ENCODE measurements at regions not wholly inside any gene's neighbourhood (a gene's known extent, or its start where the extent isn't known, plus 50 kb on each side); places are given as distances from the start of the nearest gene placed in this dataset.
A peak's percentile ranks its signal among the peaks of the same experiment; 100 is the strongest.

DNA sequence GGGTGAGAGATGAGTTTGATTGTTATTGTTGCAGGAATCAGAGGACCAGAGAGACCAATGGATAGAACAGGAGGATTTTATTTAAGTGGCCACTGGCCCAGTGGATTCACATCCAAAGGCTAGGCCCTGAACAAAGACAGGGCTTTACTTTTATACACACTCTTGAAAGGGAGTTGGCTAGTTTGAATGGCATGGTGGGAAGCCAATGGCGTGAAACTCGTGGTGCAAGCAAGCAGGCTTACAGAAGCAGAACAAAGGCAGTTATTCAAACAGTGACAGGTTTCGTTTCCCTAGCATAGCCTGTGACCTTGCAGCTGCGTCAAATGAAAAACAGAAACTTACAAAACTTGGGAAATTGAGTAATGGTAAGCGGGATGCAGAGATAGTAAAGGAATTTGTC is 110.2 kb upstream of the PRDX4 start:
- H3K4me1 ChIP-seq (replicated peaks in 1 of 2), result no peaks in the 10 kb centered on the region
- no peak overlapping the region for H3K4me3 ChIP-seq
- in situ Hi-C loops (cut with MboI; ENCODE audit: low pct_unique_long_range_greater_than_20kb in 2 of 9, low sequenced_read_pairs in 9 of 9, unreplicated experiment in 9 of 9), result no loop called here
- no peak for ATAC-seq (replicated peaks in 6 of 8)
- no peak overlapping the region for H3K27ac ChIP-seq
- WGBS, 10 experiments, result 13 to 82% (median 66%) methylated on average over 3 to 5 of the region's 5 CpGs; no CpG with 5 or more reads in 6 of the 10 experiments

GRCh38 chrX:23559975-23560374 is 107.3 kb upstream of the PRDX4 start:
- WGBS, 10 experiments, result 0 to 100% (median 40%) methylated on average over 1 of the region's 1 CpG; no CpG with 5 or more reads in 4 of the 10 experiments
- ATAC-seq (replicated peaks in 6 of 8), result no peak
- no peaks in the 10 kb centered on the region for H3K4me1 ChIP-seq (replicated peaks in 1 of 2)
- H3K27ac ChIP-seq, result no peak overlapping the region
- in situ Hi-C loops (cut with MboI; ENCODE audit: low pct_unique_long_range_greater_than_20kb in 2 of 9, low sequenced_read_pairs in 9 of 9, unreplicated experiment in 9 of 9), result no loop called here
- no peak overlapping the region for H3K4me3 ChIP-seq

DNA sequence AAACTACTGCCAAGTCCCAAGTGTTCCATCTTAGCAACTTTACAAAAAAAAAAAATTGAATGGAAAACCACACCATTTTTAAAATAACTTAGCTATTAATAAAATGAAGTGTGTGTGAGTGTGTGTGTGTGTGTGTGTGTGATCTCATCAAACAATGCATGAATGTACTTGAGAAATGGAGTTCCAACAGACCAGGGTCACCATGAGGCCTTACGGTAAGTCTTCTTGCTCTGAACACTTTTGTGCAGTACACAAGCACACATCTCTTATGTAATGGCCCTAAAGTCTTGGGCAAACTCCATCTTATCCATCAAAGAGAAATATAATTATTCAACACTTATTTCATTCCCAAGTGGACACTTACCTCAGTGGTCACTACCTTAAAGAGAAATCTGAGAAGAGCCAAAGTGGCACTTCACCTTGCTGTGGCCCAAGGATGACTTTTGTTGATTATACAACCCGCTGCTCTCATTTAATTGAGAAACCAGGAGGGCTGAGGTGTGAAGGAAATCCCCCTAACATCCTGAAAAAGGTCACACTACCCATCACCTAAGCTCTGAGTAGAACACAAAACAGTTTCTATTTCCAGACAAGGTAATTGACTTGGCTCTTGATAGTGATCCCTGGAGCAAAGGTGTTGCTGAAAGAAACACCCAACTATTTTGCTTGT is 96.5 kb upstream of the PRDX4 start:
- ATAC-seq (replicated peaks in 6 of 8), result no peak
- WGBS, 10 experiments, result 52 to 67% methylated on average over 1 to 2 of the region's 2 CpGs; no CpG with 5 or more reads in 8 of the 10 experiments
- no peak overlapping the region for H3K27ac ChIP-seq
- H3K4me1 ChIP-seq (replicated peaks in 1 of 2), result no peaks in the 10 kb centered on the region
- no peak overlapping the region for H3K4me3 ChIP-seq
- in situ Hi-C loops (cut with MboI; ENCODE audit: low pct_unique_long_range_greater_than_20kb in 2 of 9, low sequenced_read_pairs in 9 of 9, unreplicated experiment in 9 of 9), result no loop called here

GRCh38 chrX:23575281-23575680 is 92.0 kb upstream of the PRDX4 start:
- in situ Hi-C loops (cut with MboI; ENCODE audit: low pct_unique_long_range_greater_than_20kb in 2 of 9, low sequenced_read_pairs in 9 of 9, unreplicated experiment in 9 of 9), result no loop called here
- ATAC-seq (replicated peaks in 6 of 8), result peak in 2 of 8 experiments; percentile 78 to 80
- Histone ChIP-seq H3K4me1 (replicated peaks in 1 of 2) (no peaks in the 10 kb centered on the region), H3K4me3 (no peak overlapping the region), H3K27ac (no peak overlapping the region)

GRCh38 chrX:23578079-23578478 is 89.2 kb upstream of the PRDX4 start:
- in situ Hi-C loops (cut with MboI; ENCODE audit: low pct_unique_long_range_greater_than_20kb in 2 of 9, low sequenced_read_pairs in 9 of 9, unreplicated experiment in 9 of 9), result no loop called here
- Histone ChIP-seq H3K4me3 (no peak overlapping the region), H3K27ac (no peak overlapping the region), H3K4me1 (replicated peaks in 1 of 2) (no peaks in the 10 kb centered on the region)
- 40 to 100% (median 60%) methylated on average over 1 of the region's 1 CpG; no CpG with 5 or more reads in 7 of the 10 experiments for WGBS, 10 experiments
- ATAC-seq (replicated peaks in 6 of 8), result no peak

DNA sequence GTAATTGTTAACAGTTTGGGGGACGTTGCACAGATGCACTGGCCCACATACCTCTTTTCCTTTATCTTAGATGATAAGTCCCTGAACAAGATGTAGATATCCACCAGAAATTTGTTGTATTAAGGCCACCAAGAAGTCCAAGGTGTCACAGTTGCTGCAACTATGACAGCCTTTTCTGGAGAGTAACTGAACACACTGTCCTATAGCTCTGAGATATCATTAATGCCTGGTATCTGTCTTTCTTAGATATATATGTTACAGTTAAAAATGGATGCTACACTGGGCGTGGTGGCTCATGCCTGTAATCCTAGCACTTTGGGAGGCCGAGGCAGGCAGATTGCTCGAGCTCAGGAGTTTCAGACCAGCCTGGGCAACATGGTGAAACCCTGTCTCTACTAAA is 77.8 kb upstream of the PRDX4 start:
- WGBS, 10 experiments, result 0 to 47% methylated on average over 1 to 4 of the region's 4 CpGs; no CpG with 5 or more reads in 8 of the 10 experiments
- Histone ChIP-seq H3K4me3 (no peak overlapping the region), H3K4me1 (replicated peaks in 1 of 2) (no peaks in the 10 kb centered on the region), H3K27ac (no peak overlapping the region)
- in situ Hi-C loops (cut with MboI; ENCODE audit: low pct_unique_long_range_greater_than_20kb in 2 of 9, low sequenced_read_pairs in 9 of 9, unreplicated experiment in 9 of 9), result no loop called here
- ATAC-seq (replicated peaks in 6 of 8), result no peak

DNA sequence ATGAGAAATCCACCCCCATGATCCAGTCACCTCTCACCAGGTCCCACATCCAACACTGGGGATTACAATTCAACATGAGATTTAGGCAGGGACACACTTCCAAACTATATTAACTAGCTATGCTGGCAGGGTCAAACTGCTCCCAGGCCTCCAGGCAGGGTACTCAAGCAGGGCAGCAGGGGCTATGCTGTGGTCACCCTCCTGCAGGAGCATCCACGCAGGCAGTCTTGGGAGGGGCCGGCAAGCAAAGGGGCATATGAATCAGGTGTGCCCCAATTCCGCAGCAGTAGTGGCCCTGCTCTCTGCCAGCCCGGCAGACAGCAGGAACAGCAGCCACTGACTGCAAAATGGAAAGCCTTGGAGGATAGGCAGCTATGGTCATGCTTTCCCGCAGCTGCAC is 74.6 kb upstream of the PRDX4 start:
- 0% methylated on average over 1 of the region's 5 CpGs; no CpG with 5 or more reads in 9 of the 10 experiments for WGBS, 10 experiments
- Histone ChIP-seq H3K27ac (no peak overlapping the region), H3K4me3 (no peak overlapping the region), H3K4me1 (replicated peaks in 1 of 2) (no peaks in the 10 kb centered on the region)
- no peak for ATAC-seq (replicated peaks in 6 of 8)
- in situ Hi-C loops (cut with MboI; ENCODE audit: low pct_unique_long_range_greater_than_20kb in 2 of 9, low sequenced_read_pairs in 9 of 9, unreplicated experiment in 9 of 9), result no loop called here

DNA sequence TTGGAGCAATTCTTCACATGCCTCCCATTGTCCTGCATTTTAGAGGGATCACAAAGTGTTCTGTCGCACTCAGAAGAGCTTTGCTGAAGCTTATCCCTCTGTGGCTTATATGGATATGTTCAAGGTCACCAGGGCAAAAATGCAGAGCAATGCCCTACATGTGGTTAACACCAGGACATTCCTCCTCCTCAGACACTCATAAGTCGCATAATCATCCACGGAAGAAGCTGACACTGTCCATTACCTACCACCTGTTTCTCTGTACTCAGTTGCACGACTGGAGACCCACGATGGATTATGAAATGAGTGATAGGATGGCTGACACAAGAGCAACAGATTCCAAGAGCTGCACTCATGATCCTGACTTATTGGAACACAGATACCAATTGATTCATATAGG is 68.7 kb upstream of the PRDX4 start:
- in situ Hi-C loops (cut with MboI; ENCODE audit: low pct_unique_long_range_greater_than_20kb in 2 of 9, low sequenced_read_pairs in 9 of 9, unreplicated experiment in 9 of 9), result no loop called here
- 0 to 90% (median 80%) methylated on average over 2 to 5 of the region's 5 CpGs; no CpG with 5 or more reads in 7 of the 10 experiments for WGBS, 10 experiments
- H3K4me3 ChIP-seq, result no peak overlapping the region
- no peak overlapping the region for H3K27ac ChIP-seq
- H3K4me1 ChIP-seq (replicated peaks in 1 of 2), result no peaks in the 10 kb centered on the region
- no peak for ATAC-seq (replicated peaks in 6 of 8)

- Histone ChIP-seq H3K4me3 (no peak overlapping the region), H3K27ac (no peak overlapping the region), H3K4me1 (replicated peaks in 1 of 2) (no peaks in the 10 kb centered on the region)
- ATAC-seq (replicated peaks in 6 of 8), result peak in 3 of 8 experiments; percentile 78 to 91 (median 87)
- in situ Hi-C loops (cut with MboI; ENCODE audit: low pct_unique_long_range_greater_than_20kb in 2 of 9, low sequenced_read_pairs in 9 of 9, unreplicated experiment in 9 of 9), result no loop called here
- WGBS, 10 experiments, result 0 to 100% (median 70%) methylated on average over 1 of the region's 1 CpG; no CpG with 5 or more reads in 5 of the 10 experiments
Measured at GRCh38 chrX:23603501-23603900, 63.8 kb upstream of the PRDX4 start.

GRCh38 chrX:23610495-23610894 is 56.8 kb upstream of the PRDX4 start:
- no peaks in the 10 kb centered on the region for H3K4me1 ChIP-seq (replicated peaks in 1 of 2)
- H3K4me3 ChIP-seq, result no peak overlapping the region
- in situ Hi-C loops (cut with MboI; ENCODE audit: low pct_unique_long_range_greater_than_20kb in 2 of 9, low sequenced_read_pairs in 9 of 9, unreplicated experiment in 9 of 9), result no loop called here
- 0 to 80% (median 43%) methylated on average over 1 of the region's 1 CpG; no CpG with 5 or more reads in 3 of the 10 experiments for WGBS, 10 experiments
- peak in 2 of 8 experiments; percentile 58 to 85 for ATAC-seq (replicated peaks in 6 of 8)
- no peak overlapping the region for H3K27ac ChIP-seq

DNA sequence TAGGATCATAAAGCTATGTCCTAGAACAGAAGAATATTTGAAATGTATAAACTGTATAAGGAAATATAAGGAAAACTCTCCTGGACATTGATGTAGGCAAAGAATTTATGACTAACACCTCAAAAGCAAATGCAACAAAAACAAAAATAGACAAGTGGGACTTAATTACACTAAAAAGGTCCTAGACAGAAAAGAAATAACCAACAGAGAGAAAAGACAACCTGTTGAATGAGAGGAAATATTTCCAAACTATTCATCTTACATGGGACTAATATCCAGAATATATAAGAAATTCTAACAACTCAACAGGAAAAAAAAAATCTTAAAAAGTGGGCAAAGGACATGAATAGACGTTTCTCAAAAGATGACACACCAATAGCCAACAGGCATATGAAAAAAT is 54.4 kb upstream of the PRDX4 start:
- ATAC-seq (replicated peaks in 6 of 8), result no peak
- WGBS, 10 experiments, result 0 to 60% (median 50%) methylated on average over 1 of the region's 1 CpG; no CpG with 5 or more reads in 5 of the 10 experiments
- in situ Hi-C loops (cut with MboI; ENCODE audit: low pct_unique_long_range_greater_than_20kb in 2 of 9, low sequenced_read_pairs in 9 of 9, unreplicated experiment in 9 of 9), result no loop called here
- no peaks in the 10 kb centered on the region for H3K4me1 ChIP-seq (replicated peaks in 1 of 2)
- no peak overlapping the region for H3K27ac ChIP-seq
- no peak overlapping the region for H3K4me3 ChIP-seq

- no peak overlapping the region for H3K4me3 ChIP-seq
- no peak overlapping the region for H3K27ac ChIP-seq
- H3K4me1 ChIP-seq (replicated peaks in 1 of 2), result no peaks in the 10 kb centered on the region
- ATAC-seq (replicated peaks in 6 of 8), result peak in 1 of 8 experiments; percentile 27
- 0 to 100% (median 58%) methylated on average over 1 to 5 of the region's 5 CpGs; no CpG with 5 or more reads in 3 of the 10 experiments for WGBS, 10 experiments
- in situ Hi-C loops (cut with MboI; ENCODE audit: low pct_unique_long_range_greater_than_20kb in 2 of 9, low sequenced_read_pairs in 9 of 9, unreplicated experiment in 9 of 9), result no loop called here
Measured at GRCh38 chrX:23616361-23616760, 50.9 kb upstream of the PRDX4 start.
